Tibial nerve (tissue), 4 donors: ENCODE measurements at regions not wholly inside any gene's neighbourhood (a gene's known extent, or its start where the extent isn't known, plus 50 kb on each side); places are given as distances from the start of the nearest gene placed in this dataset.

Experiments used
- DNase-seq, 2 donors: peaks; one replicate each; pipeline ENCODE4 v3.0.0-alpha.2; 2019; ENCODE audit warnings: low spot score in 2 of 2
- H3K27ac ChIP-seq, 4 donors: fragments of 200-600 bp; sonication (generic) in 3 of 4; one replicate each; pipeline ENCODE4 v1.5.1; 2017 to 2019; ENCODE audit warnings: mild to moderate bottlenecking in 1 of 4
- H3K27me3 ChIP-seq, 2 donors: fragments of 200-600 bp; sonication (generic) in 1 of 2; one replicate each; pipeline versions ENCODE4 v1.5.1 to v1.6.0; 2017 to 2019
- H3K36me3 ChIP-seq, 3 donors: fragments of 200-600 bp; sonication (generic); one replicate each; pipeline ENCODE4 v1.5.1; 2018 to 2019
- H3K4me1 ChIP-seq, 4 donors: fragments of 200-600 bp; sonication (generic) in 3 of 4; one replicate each; pipeline ENCODE4 v1.5.1; 2017 to 2019
- H3K4me3 ChIP-seq, 4 donors: fragments of 200-600 bp; sonication (generic) in 3 of 4; one replicate each; pipeline ENCODE4 v1.5.1; 2017 to 2019; ENCODE audit warnings: mild to moderate bottlenecking in 1 of 4, moderate library complexity in 1 of 4
- H3K9me3 ChIP-seq, 4 donors: fragments of 200-600 bp; sonication (generic) in 3 of 4; one replicate each; pipeline ENCODE4 v1.5.1; 2017 to 2019
- CTCF ChIP-seq, 5 experiments: fragments of 200-600 bp in 3 of 5; fragments of 450-650 bp in 2 of 5; sonication (generic) in 3 of 5; IDR thresholded peaks; one replicate each; pipeline ENCODE4 v1.5.1; 2016 to 2019; ENCODE audit warnings: antibody characterized with exemption in 5 of 5, mild to moderate bottlenecking in 3 of 5, moderate library complexity in 2 of 5
- EP300 ChIP-seq, 2 donors: sonication (generic); formaldehyde crosslinking; IDR thresholded peaks; one replicate each; pipeline ENCODE4 v1.6.1; 2017; ENCODE audit warnings: antibody characterized with exemption in 2 of 2, mild to moderate bottlenecking in 1 of 2
- POLR2A ChIP-seq, 2 donors: fragments of 450-650 bp; IDR thresholded peaks; one replicate each; pipeline ENCODE4 v1.6.1; 2017; ENCODE audit warnings: antibody characterized with exemption in 2 of 2, mild to moderate bottlenecking in 2 of 2, moderate library complexity in 2 of 2
- WGBS, 2 donors: methylation state at CpG; one replicate each; pipeline ENCODE4 v1.1.5; 2018; 5-methylcytosine and 5-hydroxymethylcytosine counted together

GRCh38 chr21:30081506-30081905 is 85.1 kb downstream of the CLDN17 start:
- peaks cover 0 to 4% (median 0%) of the 10 kb centered on the region in 4 donors for H3K9me3 ChIP-seq
- H3K27me3 ChIP-seq: no peaks in the 10 kb centered on the region
- DNase-seq: no peak
- no peaks in the 10 kb centered on the region for H3K4me1 ChIP-seq
- no peak overlapping the region for H3K4me3 ChIP-seq
- no peak overlapping the region for H3K27ac ChIP-seq
- no peaks in the 10 kb centered on the region for H3K36me3 ChIP-seq
- TF ChIP-seq POLR2A (IDR thresholded peaks at IDR 0.05): no peak
- TF ChIP-seq CTCF (IDR thresholded peaks at IDR 0.05): no peak
- TF ChIP-seq EP300 (IDR thresholded peaks at IDR 0.05): no peak
- WGBS, 2 donors: 75 to 83% methylated on average over 2 of the region's 2 CpGs

- Histone ChIP-seq H3K4me1 (no peaks in the 10 kb centered on the region), H3K4me3 (no peak overlapping the region), H3K36me3 (no peaks in the 10 kb centered on the region), H3K27me3 (no peaks in the 10 kb centered on the region), H3K27ac (no peak overlapping the region), H3K9me3 (peaks cover 0 to 8% (median 0%) of the 10 kb centered on the region in 4 donors)
- TF ChIP-seq EP300 (IDR thresholded peaks at IDR 0.05) (no peak), POLR2A (IDR thresholded peaks at IDR 0.05) (no peak), CTCF (IDR thresholded peaks at IDR 0.05) (no peak)
- DNase-seq: no peak
- WGBS, 2 donors: 12 to 15% methylated on average over 4 of the region's 4 CpGs
These were observed 94.1 kb downstream of the CLDN17 start for GRCh38 chr21:30072496-30072895.

GRCh38 chr21:30058928-30059327 is 107.7 kb downstream of the CLDN17 start:
- DNase-seq: no peak
- Histone ChIP-seq H3K4me3 (no peak overlapping the region), H3K36me3 (no peaks in the 10 kb centered on the region), H3K4me1 (no peaks in the 10 kb centered on the region), H3K27ac (no peak overlapping the region), H3K27me3 (no peaks in the 10 kb centered on the region), H3K9me3 (no peaks in the 10 kb centered on the region)
- 56 to 62% methylated on average over 1 of the region's 1 CpG for WGBS, 2 donors
- TF ChIP-seq EP300 (IDR thresholded peaks at IDR 0.05): no peak
- no peak for TF ChIP-seq POLR2A (IDR thresholded peaks at IDR 0.05)
- TF ChIP-seq CTCF (IDR thresholded peaks at IDR 0.05): no peak

GRCh38 chr21:30057108-30057507 is 109.5 kb downstream of the CLDN17 start:
- no peak for DNase-seq
- 86 to 95% methylated on average over 3 of the region's 3 CpGs for WGBS, 2 donors
- Histone ChIP-seq H3K4me1 (no peaks in the 10 kb centered on the region), H3K27ac (no peak overlapping the region), H3K27me3 (no peaks in the 10 kb centered on the region), H3K36me3 (no peaks in the 10 kb centered on the region), H3K9me3 (no peaks in the 10 kb centered on the region), H3K4me3 (no peak overlapping the region)
- TF ChIP-seq CTCF (IDR thresholded peaks at IDR 0.05) (no peak), POLR2A (IDR thresholded peaks at IDR 0.05) (no peak), EP300 (IDR thresholded peaks at IDR 0.05) (no peak)

GRCh38 chr21:30048570-30048969 is 108.8 kb upstream of the GRIK1 start:
- H3K4me1 ChIP-seq: no peaks in the 10 kb centered on the region
- 91 to 93% methylated on average over 1 of the region's 1 CpG for WGBS, 2 donors
- no peaks in the 10 kb centered on the region for H3K27me3 ChIP-seq
- TF ChIP-seq CTCF (IDR thresholded peaks at IDR 0.05) (no peak), EP300 (IDR thresholded peaks at IDR 0.05) (no peak), POLR2A (IDR thresholded peaks at IDR 0.05) (no peak)
- H3K36me3 ChIP-seq: no peaks in the 10 kb centered on the region
- DNase-seq: no peak
- H3K27ac ChIP-seq: no peak overlapping the region
- H3K9me3 ChIP-seq: no peaks in the 10 kb centered on the region
- H3K4me3 ChIP-seq: no peak overlapping the region
